Esophagus mucosa (tissue), 1 donor: ENCODE measurements at regions not wholly inside any gene's neighbourhood (a gene's known extent, or its start where the extent isn't known, plus 50 kb on each side); places are given as distances from the start of the nearest gene placed in this dataset.
"Not testable (repeated sequence)": the region's sequence is repeated elsewhere in the genome, so short reads cannot be mapped to it uniquely, and the experiment has no call there.

Experiments
- ATAC-seq: fragments of 200-7000 bp; cut with Tn5 transposase; one replicate; pipeline ENCODE4 v1.9.1; 2020
- donor health status: DM: yes; HTN: yes; CAD: no.

- not testable (repeated sequence) for ATAC-seq
Measured at GRCh38 chr4:4045823-4046222, 180.9 kb downstream of the OTOP1 start.

GRCh38 chr4:4046686-4047085 lies 180.0 kb downstream of the OTOP1 start:
- not testable (repeated sequence) for ATAC-seq

- not testable (repeated sequence) for ATAC-seq
Measured at GRCh38 chr4:4047202-4047601, 179.5 kb downstream of the OTOP1 start.

GRCh38 chr4:4048227-4048626 lies 178.5 kb downstream of the OTOP1 start:
- not testable (repeated sequence) for ATAC-seq

GRCh38 chr4:4050781-4051180 lies 175.9 kb downstream of the OTOP1 start:
- not testable (repeated sequence) for ATAC-seq

GRCh38 chr4:4052933-4053332 lies 173.8 kb downstream of the OTOP1 start:
- not testable (repeated sequence) for ATAC-seq

GRCh38 chr4:4057226-4057625 lies 169.5 kb downstream of the OTOP1 start:
- ATAC-seq, result not testable (repeated sequence)

- not testable (repeated sequence) for ATAC-seq
Measured at GRCh38 chr4:4084171-4084570, 142.6 kb downstream of the OTOP1 start.

- not testable (repeated sequence) for ATAC-seq
Measured at GRCh38 chr4:4089716-4090419, 136.9 kb downstream of the OTOP1 start.

- not testable (repeated sequence) for ATAC-seq
Measured at GRCh38 chr4:4090720-4091119, 136.0 kb downstream of the OTOP1 start.

GRCh38 chr4:4092159-4092558 lies 134.6 kb downstream of the OTOP1 start:
- ATAC-seq, result not testable (repeated sequence)

GRCh38 chr4:4099610-4100009 lies 127.1 kb downstream of the OTOP1 start:
- ATAC-seq, result not testable (repeated sequence)

GRCh38 chr4:4106923-4107322 lies 119.8 kb downstream of the OTOP1 start:
- not testable (repeated sequence) for ATAC-seq

- peak; percentile 69 for ATAC-seq
Measured at GRCh38 chr4:4107411-4108107, 119.2 kb downstream of the OTOP1 start.

GRCh38 chr4:4115381-4115780 lies 111.3 kb downstream of the OTOP1 start:
- ATAC-seq, result not testable (repeated sequence)

- not testable (repeated sequence) for ATAC-seq
Measured at GRCh38 chr4:4116901-4117300, 109.8 kb downstream of the OTOP1 start.

GRCh38 chr4:4134368-4134767 lies 92.4 kb downstream of the OTOP1 start:
- ATAC-seq, result not testable (repeated sequence)

GRCh38 chr4:4136621-4137020 lies 90.1 kb downstream of the OTOP1 start:
- not testable (repeated sequence) for ATAC-seq
